ENCODE measurements at regions not wholly inside any gene's neighbourhood (a gene's known extent, or its start where the extent isn't known, plus 50 kb on each side); places are given as distances from the start of the nearest gene placed in this dataset.

DNA sequence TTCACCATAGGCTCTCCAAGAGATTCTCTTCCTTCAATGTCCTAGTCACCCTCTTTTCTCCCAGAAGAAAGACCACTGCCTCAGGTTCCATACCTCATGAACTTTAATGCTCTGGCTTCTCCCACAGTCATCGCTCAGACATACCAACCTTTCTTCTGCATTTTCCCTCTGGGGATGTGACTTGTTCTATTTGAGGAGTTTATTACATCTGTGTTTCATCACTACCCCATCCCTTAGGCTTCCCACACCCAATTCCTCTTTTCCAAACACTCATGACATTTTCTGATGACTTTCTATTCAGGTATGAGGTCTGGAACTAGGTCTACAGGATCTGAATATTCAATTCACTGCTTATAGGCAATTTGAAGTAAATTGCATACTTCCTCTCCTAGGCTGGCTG is 298.6 kb upstream of the MAP2 start:
- no CpG with 5 or more reads among the region's 1 CpG for whole genome bisulfite sequencing
- no peak overlapping the region for H3K4me2 ChIP-seq (ENCODE audit: low read length, poor library complexity, severe bottlenecking)
- no peak overlapping the region for H3K27ac ChIP-seq (ENCODE audit: low read length, poor library complexity, severe bottlenecking)
- no peak overlapping the region for H3K9ac ChIP-seq (ENCODE audit: low read length)
- H3K4me3 ChIP-seq (ENCODE audit: insufficient read depth in 1 of 2, low read depth in 1 of 2, low read length in 2 of 2) = no peak overlapping the region
- H3K18ac ChIP-seq (ENCODE audit: low read depth in 1 of 2, low read length in 2 of 2) = no peak overlapping the region
- no peak overlapping the region for H4K91ac ChIP-seq (ENCODE audit: low read length)
- no peaks in the 10 kb centered on the region for H3K36me3 ChIP-seq (ENCODE audit: control insufficient read depth in 1 of 2, insufficient read depth in 2 of 2, low read depth in 1 of 2, low read length in 2 of 2)
- H3K4ac ChIP-seq (ENCODE audit: low read depth in 1 of 2, low read length in 2 of 2) = no peak overlapping the region
- H2AK5ac ChIP-seq (ENCODE audit: low read length, severe bottlenecking) = no peak overlapping the region
- no peak overlapping the region for H3K23ac ChIP-seq (ENCODE audit: low read length in 2 of 2)
- H3K14ac ChIP-seq (ENCODE audit: low read length in 2 of 2) = no peak overlapping the region
- H2BK120ac ChIP-seq (ENCODE audit: low read depth, low read length) = no peak overlapping the region
- H2AFZ ChIP-seq (ENCODE audit: low read depth, low read length) = no peak overlapping the region
- H2BK5ac ChIP-seq (ENCODE audit: low read depth, low read length, poor library complexity, severe bottlenecking) = no peak overlapping the region
- H2BK12ac ChIP-seq (ENCODE audit: low read length in 2 of 2) = no peak overlapping the region
- no peak overlapping the region for H4K8ac ChIP-seq (ENCODE audit: low read length)
- no peaks in the 10 kb centered on the region for H3K79me1 ChIP-seq (replicated peaks; ENCODE audit: low read length, poor library complexity, severe bottlenecking)
- H3K4me1 ChIP-seq (ENCODE audit: control insufficient read depth, insufficient read depth, low read depth, low read length) = no peaks in the 10 kb centered on the region
- no peak for DNase-seq
- no peak overlapping the region for H2BK15ac ChIP-seq (ENCODE audit: low read depth, poor library complexity, severe bottlenecking)
- H3K27me3 ChIP-seq (ENCODE audit: control insufficient read depth in 1 of 2, insufficient read depth in 1 of 2, low read length in 2 of 2) = no peaks in the 10 kb centered on the region
- peaks cover 17% of the 10 kb centered on the region for H3K9me3 ChIP-seq (ENCODE audit: control insufficient read depth, low read length)

DNA sequence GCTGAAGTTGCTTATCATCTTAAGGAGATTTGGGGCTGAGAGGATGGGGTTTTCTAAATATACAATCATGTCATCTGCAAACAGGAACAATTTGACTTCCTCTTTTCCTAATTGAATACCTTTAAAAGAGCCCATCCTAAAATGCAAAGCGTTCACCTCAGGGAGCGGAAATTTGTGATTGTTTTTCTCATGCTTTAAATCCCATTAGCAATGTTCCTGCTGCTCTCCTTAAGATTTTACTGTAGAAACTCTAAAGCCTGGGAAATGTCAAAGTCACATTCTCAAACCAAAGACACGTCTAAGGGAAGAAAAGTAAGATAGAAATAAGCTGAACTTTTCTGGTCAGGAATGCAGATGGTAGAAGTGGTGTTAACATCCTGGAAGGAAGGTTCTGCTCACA is 285.8 kb upstream of the MAP2 start:
- H3K4ac ChIP-seq (ENCODE audit: low read depth in 1 of 2, low read length in 2 of 2) = no peak overlapping the region
- H4K8ac ChIP-seq (ENCODE audit: low read length) = no peak overlapping the region
- no peak overlapping the region for H3K14ac ChIP-seq (ENCODE audit: low read length in 2 of 2)
- no peak overlapping the region for H4K91ac ChIP-seq (ENCODE audit: low read length)
- no peak overlapping the region for H3K9ac ChIP-seq (ENCODE audit: low read length)
- no peak overlapping the region for H2BK15ac ChIP-seq (ENCODE audit: low read depth, poor library complexity, severe bottlenecking)
- H3K23ac ChIP-seq (ENCODE audit: low read length in 2 of 2) = no peak overlapping the region
- no peaks in the 10 kb centered on the region for H3K4me1 ChIP-seq (ENCODE audit: control insufficient read depth, insufficient read depth, low read depth, low read length)
- H3K27me3 ChIP-seq (ENCODE audit: control insufficient read depth in 1 of 2, insufficient read depth in 1 of 2, low read length in 2 of 2) = no peaks in the 10 kb centered on the region
- no peak overlapping the region for H3K4me2 ChIP-seq (ENCODE audit: low read length, poor library complexity, severe bottlenecking)
- H3K18ac ChIP-seq (ENCODE audit: low read depth in 1 of 2, low read length in 2 of 2) = no peak overlapping the region
- no peak overlapping the region for H3K4me3 ChIP-seq (ENCODE audit: insufficient read depth in 1 of 2, low read depth in 1 of 2, low read length in 2 of 2)
- no peak overlapping the region for H2BK12ac ChIP-seq (ENCODE audit: low read length in 2 of 2)
- H3K27ac ChIP-seq (ENCODE audit: low read length, poor library complexity, severe bottlenecking) = no peak overlapping the region
- WGBS = 48% methylated on average over 3 of the region's 3 CpGs
- no peaks in the 10 kb centered on the region for H3K79me1 ChIP-seq (replicated peaks; ENCODE audit: low read length, poor library complexity, severe bottlenecking)
- no peak overlapping the region for H2BK5ac ChIP-seq (ENCODE audit: low read depth, low read length, poor library complexity, severe bottlenecking)
- no peak overlapping the region for H2AFZ ChIP-seq (ENCODE audit: low read depth, low read length)
- no peak for DNase-seq
- H3K36me3 ChIP-seq (ENCODE audit: control insufficient read depth in 1 of 2, insufficient read depth in 2 of 2, low read depth in 1 of 2, low read length in 2 of 2) = no peaks in the 10 kb centered on the region
- H3K9me3 ChIP-seq (ENCODE audit: control insufficient read depth, low read length) = peaks cover 9% of the 10 kb centered on the region
- no peak overlapping the region for H2AK5ac ChIP-seq (ENCODE audit: low read length, severe bottlenecking)
- H2BK120ac ChIP-seq (ENCODE audit: low read depth, low read length) = no peak overlapping the region

DNA sequence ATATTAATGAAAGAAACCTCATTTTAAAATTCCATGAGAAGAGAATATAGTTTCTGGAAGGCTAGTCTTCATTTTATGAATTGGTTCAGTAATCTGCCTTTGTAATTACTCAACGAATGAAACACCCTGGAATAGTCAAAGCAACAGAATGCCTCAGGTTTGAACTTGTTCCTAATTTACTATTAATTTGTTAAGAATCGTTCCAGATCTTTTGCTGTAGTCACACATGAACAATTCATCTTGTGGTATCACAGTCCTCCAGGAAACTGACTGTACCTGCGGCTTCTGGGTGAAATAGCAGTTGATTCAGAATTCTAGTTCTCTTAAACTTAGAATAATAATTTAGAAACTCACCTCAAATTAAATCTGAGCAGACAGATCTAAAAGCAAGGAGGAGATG is 282.7 kb upstream of the MAP2 start:
- Histone ChIP-seq H3K27ac (ENCODE audit: low read length, poor library complexity, severe bottlenecking) (no peak overlapping the region), H3K4me1 (ENCODE audit: control insufficient read depth, insufficient read depth, low read depth, low read length) (no peaks in the 10 kb centered on the region), H3K9me3 (ENCODE audit: control insufficient read depth, low read length) (peaks cover 9% of the 10 kb centered on the region), H3K4me2 (ENCODE audit: low read length, poor library complexity, severe bottlenecking) (no peak overlapping the region), H3K36me3 (ENCODE audit: control insufficient read depth in 1 of 2, insufficient read depth in 2 of 2, low read depth in 1 of 2, low read length in 2 of 2) (no peaks in the 10 kb centered on the region), H2AK5ac (ENCODE audit: low read length, severe bottlenecking) (no peak overlapping the region), H2BK120ac (ENCODE audit: low read depth, low read length) (no peak overlapping the region), H2BK12ac (ENCODE audit: low read length in 2 of 2) (no peak overlapping the region), H3K4me3 (ENCODE audit: insufficient read depth in 1 of 2, low read depth in 1 of 2, low read length in 2 of 2) (no peak overlapping the region), H3K14ac (ENCODE audit: low read length in 2 of 2) (no peak overlapping the region), H3K18ac (ENCODE audit: low read depth in 1 of 2, low read length in 2 of 2) (no peak overlapping the region), H3K79me1 (replicated peaks; ENCODE audit: low read length, poor library complexity, severe bottlenecking) (no peaks in the 10 kb centered on the region), H3K9ac (ENCODE audit: low read length) (no peak overlapping the region), H3K23ac (ENCODE audit: low read length in 2 of 2) (no peak overlapping the region), H4K91ac (ENCODE audit: low read length) (no peak overlapping the region), H2AFZ (ENCODE audit: low read depth, low read length) (no peak overlapping the region), H2BK15ac (ENCODE audit: low read depth, poor library complexity, severe bottlenecking) (no peak overlapping the region), H2BK5ac (ENCODE audit: low read depth, low read length, poor library complexity, severe bottlenecking) (no peak overlapping the region), H3K27me3 (ENCODE audit: control insufficient read depth in 1 of 2, insufficient read depth in 1 of 2, low read length in 2 of 2) (no peaks in the 10 kb centered on the region), H3K4ac (ENCODE audit: low read depth in 1 of 2, low read length in 2 of 2) (no peak overlapping the region), H4K8ac (ENCODE audit: low read length) (no peak overlapping the region)
- no peak for DNase-seq
- WGBS = 60% methylated on average over 2 of the region's 3 CpGs

DNA sequence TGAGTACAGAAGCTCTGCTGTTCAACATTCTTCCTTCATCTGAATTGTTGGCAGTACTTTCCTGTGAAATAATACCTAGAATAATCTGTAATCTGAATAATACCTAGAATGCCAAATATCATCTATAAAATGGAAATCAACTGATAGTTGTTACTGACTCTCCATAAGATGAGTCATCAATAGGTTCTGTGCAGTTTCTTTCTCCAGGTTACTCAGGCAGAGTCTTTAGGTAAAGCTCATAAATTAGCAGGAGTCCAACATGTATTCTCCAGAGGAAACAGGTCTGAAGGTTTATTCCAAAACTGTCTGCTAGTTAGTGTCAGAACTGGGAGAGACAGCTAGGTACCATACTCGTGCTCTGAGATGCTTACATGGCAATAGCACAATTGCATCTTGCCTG is 282.0 kb upstream of the MAP2 start:
- H3K18ac ChIP-seq (ENCODE audit: low read depth in 1 of 2, low read length in 2 of 2) = no peak overlapping the region
- H3K27ac ChIP-seq (ENCODE audit: low read length, poor library complexity, severe bottlenecking) = no peak overlapping the region
- H3K4me2 ChIP-seq (ENCODE audit: low read length, poor library complexity, severe bottlenecking) = no peak overlapping the region
- no peak for DNase-seq
- no peaks in the 10 kb centered on the region for H3K27me3 ChIP-seq (ENCODE audit: control insufficient read depth in 1 of 2, insufficient read depth in 1 of 2, low read length in 2 of 2)
- no peak overlapping the region for H3K14ac ChIP-seq (ENCODE audit: low read length in 2 of 2)
- H2AFZ ChIP-seq (ENCODE audit: low read depth, low read length) = no peak overlapping the region
- H3K36me3 ChIP-seq (ENCODE audit: control insufficient read depth in 1 of 2, insufficient read depth in 2 of 2, low read depth in 1 of 2, low read length in 2 of 2) = no peaks in the 10 kb centered on the region
- WGBS = 30% methylated on average over 1 of the region's 1 CpG
- H2BK12ac ChIP-seq (ENCODE audit: low read length in 2 of 2) = no peak overlapping the region
- peaks cover 9% of the 10 kb centered on the region for H3K9me3 ChIP-seq (ENCODE audit: control insufficient read depth, low read length)
- H2BK5ac ChIP-seq (ENCODE audit: low read depth, low read length, poor library complexity, severe bottlenecking) = no peak overlapping the region
- no peak overlapping the region for H2BK15ac ChIP-seq (ENCODE audit: low read depth, poor library complexity, severe bottlenecking)
- H4K8ac ChIP-seq (ENCODE audit: low read length) = no peak overlapping the region
- H3K79me1 ChIP-seq (replicated peaks; ENCODE audit: low read length, poor library complexity, severe bottlenecking) = no peaks in the 10 kb centered on the region
- H3K9ac ChIP-seq (ENCODE audit: low read length) = no peak overlapping the region
- no peak overlapping the region for H2BK120ac ChIP-seq (ENCODE audit: low read depth, low read length)
- no peak overlapping the region for H3K4ac ChIP-seq (ENCODE audit: low read depth in 1 of 2, low read length in 2 of 2)
- no peak overlapping the region for H4K91ac ChIP-seq (ENCODE audit: low read length)
- no peak overlapping the region for H2AK5ac ChIP-seq (ENCODE audit: low read length, severe bottlenecking)
- no peak overlapping the region for H3K23ac ChIP-seq (ENCODE audit: low read length in 2 of 2)
- H3K4me1 ChIP-seq (ENCODE audit: control insufficient read depth, insufficient read depth, low read depth, low read length) = no peaks in the 10 kb centered on the region
- no peak overlapping the region for H3K4me3 ChIP-seq (ENCODE audit: insufficient read depth in 1 of 2, low read depth in 1 of 2, low read length in 2 of 2)
